ENCODE measurements at regions not wholly inside any gene's neighbourhood (a gene's known extent, or its start where the extent isn't known, plus 50 kb on each side); places are given as distances from the start of the nearest gene placed in this dataset.
"Not testable (repeated sequence)": the region's sequence is repeated elsewhere in the genome, so short reads cannot be mapped to it uniquely, and the experiment has no call there.

GRCh38 chr10:9470581-9470980 lies 1416.1 kb downstream of the GATA3 start:
- no peak for DNase-seq (ENCODE audit: low read depth, low spot score)

GRCh38 chr10:9501944-9502343 lies 1447.5 kb downstream of the GATA3 start:
- no peak for DNase-seq (ENCODE audit: low read depth, low spot score)

- no peak for DNase-seq (ENCODE audit: low read depth, low spot score)
These were observed 1449.7 kb downstream of the GATA3 start for GRCh38 chr10:9504227-9504626.

- no peak for DNase-seq (ENCODE audit: low read depth, low spot score)
These were observed 1451.1 kb downstream of the GATA3 start for GRCh38 chr10:9505546-9505945.

- DNase-seq (ENCODE audit: low read depth, low spot score) = no peak
These were observed 1454.1 kb downstream of the GATA3 start for GRCh38 chr10:9508606-9509005.

GRCh38 chr10:9510626-9511025 lies 1456.1 kb downstream of the GATA3 start:
- DNase-seq (ENCODE audit: low read depth, low spot score) = peak; percentile 17

- DNase-seq (ENCODE audit: low read depth, low spot score) = no peak
These were observed 1461.4 kb downstream of the GATA3 start for GRCh38 chr10:9515922-9516321.

GRCh38 chr10:9535744-9536143 lies 1481.3 kb downstream of the GATA3 start:
- DNase-seq (ENCODE audit: low read depth, low spot score) = no peak

- DNase-seq (ENCODE audit: low read depth, low spot score) = peak; percentile 11
These were observed 1472.6 kb upstream of the CELF2 start for GRCh38 chr10:9545073-9545472.

GRCh38 chr10:9547936-9548904 lies 1469.5 kb upstream of the CELF2 start:
- no peak for DNase-seq (ENCODE audit: low read depth, low spot score)

- DNase-seq (ENCODE audit: low read depth, low spot score) = no peak
These were observed 1466.9 kb upstream of the CELF2 start for GRCh38 chr10:9550810-9551209.

GRCh38 chr10:9554321-9554720 lies 1463.4 kb upstream of the CELF2 start:
- DNase-seq (ENCODE audit: low read depth, low spot score) = no peak

- DNase-seq (ENCODE audit: low read depth, low spot score) = no peak
These were observed 1456.7 kb upstream of the CELF2 start for GRCh38 chr10:9560976-9561375.

- no peak for DNase-seq (ENCODE audit: low read depth, low spot score)
These were observed 1455.7 kb upstream of the CELF2 start for GRCh38 chr10:9561821-9562505.

GRCh38 chr10:9577746-9578145 lies 1439.9 kb upstream of the CELF2 start:
- no peak for DNase-seq (ENCODE audit: low read depth, low spot score)

- DNase-seq (ENCODE audit: low read depth, low spot score) = no peak
These were observed 1438.5 kb upstream of the CELF2 start for GRCh38 chr10:9579110-9579705.

GRCh38 chr10:9582803-9583202 lies 1434.9 kb upstream of the CELF2 start:
- not testable (repeated sequence) for DNase-seq (ENCODE audit: low read depth, low spot score)

- DNase-seq (ENCODE audit: low read depth, low spot score) = no peak
These were observed 1421.2 kb upstream of the CELF2 start for GRCh38 chr10:9596368-9596920.

GRCh38 chr10:9602998-9603397 lies 1414.7 kb upstream of the CELF2 start:
- DNase-seq (ENCODE audit: low read depth, low spot score) = no peak

GRCh38 chr10:9603972-9604371 lies 1413.7 kb upstream of the CELF2 start:
- no peak for DNase-seq (ENCODE audit: low read depth, low spot score)

GRCh38 chr10:9605231-9605630 lies 1412.4 kb upstream of the CELF2 start:
- no peak for DNase-seq (ENCODE audit: low read depth, low spot score)

- no peak for DNase-seq (ENCODE audit: low read depth, low spot score)
These were observed 1409.1 kb upstream of the CELF2 start for GRCh38 chr10:9608602-9609001.
